Aorta (tissue), 5 donors: ENCODE measurements at regions not wholly inside any gene's neighbourhood (a gene's known extent, or its start where the extent isn't known, plus 50 kb on each side); places are given as distances from the start of the nearest gene placed in this dataset.

Source experiments
- ATAC-seq: fragments of 200-7000 bp; cut with Tn5 transposase; one replicate; pipeline ENCODE4 v1.9.1; 2022; ENCODE audit warnings: moderate library complexity; ENCODE audit not compliant: low FRiP score
- DNase-seq, 2 donors: peaks; one replicate each; pipeline ENCODE4 v3.0.0-alpha.2; 2020
- H3K27ac ChIP-seq, 2 donors: one replicate each; pipeline ENCODE4 v1.5.1; 2013; ENCODE audit warnings: low read length in 2 of 2, mild to moderate bottlenecking in 2 of 2, moderate library complexity in 2 of 2, control low read depth in 1 of 2, inconsistent platforms in 1 of 2, low read depth in 1 of 2
- H3K27me3 ChIP-seq, 2 donors: one replicate each; pipeline ENCODE4 v1.6.1; 2013; ENCODE audit warnings: control low read depth in 1 of 2, low read length in 1 of 2, mild to moderate bottlenecking in 1 of 2, moderate library complexity in 1 of 2; ENCODE audit not compliant: insufficient read depth in 2 of 2, control insufficient read depth in 1 of 2
- H3K36me3 ChIP-seq, 2 donors: one replicate each; pipeline ENCODE4 v1.6.1; 2013; ENCODE audit warnings: control low read depth in 1 of 2, low read length in 1 of 2, mild to moderate bottlenecking in 1 of 2; ENCODE audit not compliant: insufficient read depth in 2 of 2, control insufficient read depth in 1 of 2
- H3K4me1 ChIP-seq, 2 donors: one replicate each; pipeline ENCODE4 v1.6.1; 2013; ENCODE audit warnings: low read length in 2 of 2, control low read depth in 1 of 2, mild to moderate bottlenecking in 1 of 2, moderate library complexity in 1 of 2; ENCODE audit not compliant: insufficient read depth in 2 of 2, control insufficient read depth in 1 of 2
- H3K4me3 ChIP-seq, 2 donors: one replicate each; pipeline ENCODE4 v1.5.1; 2013; ENCODE audit warnings: low read length in 2 of 2, control low read depth in 1 of 2, mild to moderate bottlenecking in 1 of 2
- H3K9me3 ChIP-seq: one replicate; pipeline ENCODE4 v1.6.1; 2013; ENCODE audit warnings: mild to moderate bottlenecking, low read length; ENCODE audit not compliant: control insufficient read depth
- WGBS, 2 donors: extraction: QIAGEN DNeasy Blood & Tissue Kit; methylation state at CpG; one replicate each; pipeline ENCODE4 v1.1.7; 2013; 5-methylcytosine and 5-hydroxymethylcytosine counted together
- intact Hi-C, 2 donors: fragments of 100-400 bp; cut with DNase I; formaldehyde crosslinking; loops; one replicate each; pipeline versions ENCODE4 v1.14.2 to v1.15.0; 2022
- donor health status: healthy with polysubstance abuse.
- donor health status: Bipolar disorder and iron deficiency.
- donor health status: DM: no; HTN: no; CAD: no.
- donor health status: DM: no; HTN: no; CAD: no.
- donor health status: DM: yes; HTN: yes; CAD: no.

DNA sequence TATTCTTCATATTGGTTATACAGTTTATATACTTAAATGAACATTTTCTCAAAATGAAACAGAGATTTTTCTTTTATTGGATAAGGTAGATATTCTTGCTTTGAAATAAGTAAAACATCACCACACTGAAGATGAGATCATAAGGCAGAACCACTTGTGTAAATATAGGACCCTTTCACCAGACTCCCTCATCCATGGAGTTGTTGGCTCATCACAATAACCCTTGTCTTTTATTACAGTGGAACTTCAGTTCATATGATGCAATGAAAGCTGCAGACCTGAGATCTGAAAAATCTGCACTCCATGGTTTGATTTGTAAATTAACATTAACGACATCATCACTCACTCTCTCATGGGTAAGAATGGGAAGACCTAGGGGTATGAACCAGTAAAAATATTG, 51.9 kb upstream of the DBX2 start:
- no peak for DNase-seq
- H3K27me3 ChIP-seq = no peaks in the 10 kb centered on the region
- intact Hi-C loops = no loop called here
- 88 to 94% methylated on average over 1 of the region's 1 CpG for WGBS, 2 donors
- no peaks in the 10 kb centered on the region for H3K36me3 ChIP-seq
- no peak overlapping the region for H3K27ac ChIP-seq
- no peak for ATAC-seq
- H3K9me3 ChIP-seq = peaks cover 2% of the 10 kb centered on the region
- no peaks in the 10 kb centered on the region for H3K4me1 ChIP-seq
- no peak overlapping the region for H3K4me3 ChIP-seq

DNA sequence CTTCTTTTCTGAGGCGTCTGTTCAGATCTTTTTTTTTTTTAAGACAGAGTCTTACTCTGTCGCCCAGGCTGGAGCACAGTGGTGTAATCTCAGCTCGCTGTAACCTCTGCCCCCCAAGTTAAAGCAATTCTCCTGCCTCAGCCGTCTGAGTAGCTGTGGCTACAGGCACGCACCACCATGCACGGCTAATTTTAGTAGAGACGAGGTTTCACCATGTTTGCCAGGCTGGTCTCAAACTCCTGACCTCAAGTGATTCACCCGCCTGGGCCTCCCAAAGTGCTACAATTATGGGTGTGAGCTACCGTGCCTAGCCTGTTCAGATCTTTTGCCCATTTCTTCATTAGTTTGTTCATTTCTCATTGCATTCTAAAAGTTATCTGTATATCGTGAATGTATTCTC, 55.1 kb upstream of the DBX2 start:
- no peak overlapping the region for H3K27ac ChIP-seq
- WGBS, 2 donors = 90 to 93% methylated on average over 10 of the region's 10 CpGs
- ATAC-seq = no peak
- peaks cover 2% of the 10 kb centered on the region for H3K9me3 ChIP-seq
- no peaks in the 10 kb centered on the region for H3K27me3 ChIP-seq
- H3K4me3 ChIP-seq = no peak overlapping the region
- intact Hi-C loops = no loop called here
- no peaks in the 10 kb centered on the region for H3K4me1 ChIP-seq
- DNase-seq = no peak
- no peaks in the 10 kb centered on the region for H3K36me3 ChIP-seq

DNA sequence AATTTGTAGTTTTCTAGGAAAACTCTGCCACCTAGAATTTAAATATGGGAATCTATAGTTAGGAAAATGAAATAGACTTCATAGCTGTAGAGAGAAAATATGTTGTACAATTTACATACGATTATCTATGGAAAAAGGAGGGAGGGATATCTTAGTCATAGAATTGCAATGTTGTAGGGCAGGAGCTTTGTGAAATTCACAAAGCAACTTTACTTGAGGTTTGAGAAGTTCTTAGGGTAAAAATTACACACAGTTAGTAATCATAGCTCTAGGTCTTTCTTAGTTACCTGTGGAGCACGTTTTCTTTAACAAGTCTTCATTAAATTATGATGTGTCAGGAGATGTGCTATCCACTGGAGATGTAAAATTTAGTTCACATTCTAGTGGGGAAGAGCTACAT, 61.4 kb upstream of the DBX2 start:
- ATAC-seq (no peak), DNase-seq (no peak)
- Histone ChIP-seq H3K27ac (no peak overlapping the region), H3K4me3 (no peak overlapping the region), H3K36me3 (no peaks in the 10 kb centered on the region), H3K4me1 (no peaks in the 10 kb centered on the region), H3K27me3 (no peaks in the 10 kb centered on the region), H3K9me3 (no peaks in the 10 kb centered on the region)
- 81 to 82% methylated on average over 2 of the region's 2 CpGs for WGBS, 2 donors
- intact Hi-C loops = no loop called here

GRCh38 chr12:45121224-45121623, 70.3 kb upstream of the DBX2 start:
- no peak overlapping the region for H3K27ac ChIP-seq
- H3K36me3 ChIP-seq = no peaks in the 10 kb centered on the region
- no peaks in the 10 kb centered on the region for H3K9me3 ChIP-seq
- ATAC-seq (no peak), DNase-seq (no peak)
- H3K27me3 ChIP-seq = peaks cover 0 to 2% of the 10 kb centered on the region in 2 donors
- no peak overlapping the region for H3K4me3 ChIP-seq
- intact Hi-C loops = no loop called here
- no peaks in the 10 kb centered on the region for H3K4me1 ChIP-seq
- WGBS, 2 donors = 69 to 88% methylated on average over 2 of the region's 2 CpGs

DNA sequence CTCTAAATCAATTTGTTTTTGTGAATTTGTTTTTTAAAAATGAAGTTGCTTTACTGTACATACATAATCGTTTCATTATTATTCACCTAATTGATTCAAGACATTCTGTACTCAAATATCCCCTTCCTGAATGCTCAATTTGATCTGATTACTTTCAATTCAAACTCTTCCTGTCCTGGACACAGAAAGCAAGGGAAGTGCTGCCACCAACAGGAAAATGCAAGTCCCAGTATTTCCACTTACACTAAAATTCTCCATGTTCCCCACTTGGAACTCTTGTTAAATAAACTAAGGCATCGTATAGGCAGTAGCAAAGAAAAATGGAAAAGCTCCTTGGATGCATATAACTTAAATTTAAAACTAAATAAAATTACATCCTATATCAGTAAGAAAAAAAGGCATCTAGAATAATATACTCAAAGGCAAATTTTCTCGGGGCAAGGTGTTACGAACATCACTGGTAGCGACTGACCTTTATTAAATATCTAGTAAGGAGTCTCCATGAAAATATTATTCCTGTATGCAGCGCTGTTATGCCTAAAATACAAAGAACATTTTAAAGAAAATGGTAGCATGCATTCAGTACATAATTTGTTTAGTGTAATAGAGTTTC, 72.0 kb upstream of the DBX2 start:
- 60 to 61% methylated on average over 6 of the region's 6 CpGs for WGBS, 2 donors
- Histone ChIP-seq H3K9me3 (no peaks in the 10 kb centered on the region), H3K27ac (no peak overlapping the region), H3K4me3 (no peak overlapping the region), H3K4me1 (no peaks in the 10 kb centered on the region), H3K36me3 (no peaks in the 10 kb centered on the region), H3K27me3 (peaks cover 0 to 2% of the 10 kb centered on the region in 2 donors)
- DNase-seq = no peak
- no peak for ATAC-seq
- intact Hi-C loops = no loop called here

- no peak for ATAC-seq
- 70 to 74% methylated on average over 3 of the region's 3 CpGs for WGBS, 2 donors
- Histone ChIP-seq H3K36me3 (no peaks in the 10 kb centered on the region), H3K27ac (no peak overlapping the region), H3K4me1 (no peaks in the 10 kb centered on the region), H3K9me3 (no peaks in the 10 kb centered on the region), H3K4me3 (no peak overlapping the region), H3K27me3 (peaks cover 0 to 2% of the 10 kb centered on the region in 2 donors)
- no peak for DNase-seq
- intact Hi-C loops = no loop called here
Observed at GRCh38 chr12:45124485-45125155, 73.7 kb upstream of the DBX2 start.

DNA sequence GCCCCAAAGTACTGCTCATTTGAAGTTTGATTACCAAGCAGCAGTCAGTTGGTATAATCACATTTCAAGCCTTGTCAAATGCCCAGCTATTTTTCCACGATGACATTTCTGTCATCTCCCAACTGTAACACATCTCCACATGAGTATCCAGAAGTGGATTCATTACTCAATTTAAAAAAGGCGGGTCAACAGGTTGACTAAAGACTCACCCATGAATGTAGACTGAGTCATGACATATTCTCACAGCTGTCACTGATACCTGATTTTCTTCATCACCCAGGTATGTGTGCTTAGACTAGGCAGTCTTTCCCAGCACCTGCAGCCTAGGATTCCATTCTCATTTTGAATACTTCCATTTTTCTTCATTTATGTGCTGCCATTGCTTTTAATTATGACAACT, 75.1 kb upstream of the DBX2 start:
- intact Hi-C loops = no loop called here
- peaks cover 0 to under 1% of the 10 kb centered on the region in 2 donors for H3K27me3 ChIP-seq
- H3K27ac ChIP-seq = no peak overlapping the region
- no peaks in the 10 kb centered on the region for H3K4me1 ChIP-seq
- ATAC-seq = no peak
- H3K36me3 ChIP-seq = no peaks in the 10 kb centered on the region
- 86 to 91% methylated on average over 2 of the region's 2 CpGs for WGBS, 2 donors
- no peak for DNase-seq
- H3K9me3 ChIP-seq = no peaks in the 10 kb centered on the region
- H3K4me3 ChIP-seq = no peak overlapping the region

GRCh38 chr12:45128637-45129036, 77.7 kb upstream of the DBX2 start:
- intact Hi-C loops = no loop called here
- no peak for ATAC-seq
- no peaks in the 10 kb centered on the region for H3K27me3 ChIP-seq
- H3K4me1 ChIP-seq = no peaks in the 10 kb centered on the region
- no peaks in the 10 kb centered on the region for H3K36me3 ChIP-seq
- no peak for DNase-seq
- 86 to 92% methylated on average over 1 of the region's 1 CpG for WGBS, 2 donors
- no peaks in the 10 kb centered on the region for H3K9me3 ChIP-seq
- no peak overlapping the region for H3K27ac ChIP-seq
- no peak overlapping the region for H3K4me3 ChIP-seq

DNA sequence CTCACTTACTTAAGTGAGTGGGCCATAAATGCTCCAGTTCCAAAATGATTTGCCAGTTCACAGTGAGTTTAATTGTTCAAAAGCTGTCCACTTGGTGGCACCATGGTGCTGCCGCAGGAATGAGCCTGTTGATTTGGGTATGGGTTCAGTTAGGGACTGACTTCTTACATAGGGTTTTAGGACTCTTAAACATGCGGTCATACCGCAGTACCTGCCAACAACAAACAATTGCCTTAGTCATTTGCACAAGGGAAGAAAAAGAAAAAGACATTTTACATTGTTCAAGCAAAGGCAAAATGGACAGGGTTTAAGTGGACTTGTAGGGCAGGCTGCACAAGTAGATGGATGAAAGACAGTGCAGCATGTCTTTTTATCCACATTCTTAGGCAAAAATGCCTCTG, 80.0 kb upstream of the DBX2 start:
- Histone ChIP-seq H3K9me3 (no peaks in the 10 kb centered on the region), H3K27ac (no peak overlapping the region), H3K4me1 (no peaks in the 10 kb centered on the region), H3K27me3 (no peaks in the 10 kb centered on the region), H3K36me3 (no peaks in the 10 kb centered on the region), H3K4me3 (no peak overlapping the region)
- DNase-seq (peak; percentile 55 to 74), ATAC-seq (peak; percentile 74)
- intact Hi-C loops = no loop called here
- WGBS, 2 donors = 0 to 2% methylated on average over 3 of the region's 3 CpGs
